ENCODE measurements at regions not wholly inside any gene's neighbourhood (a gene's known extent, or its start where the extent isn't known, plus 50 kb on each side); places are given as distances from the start of the nearest gene placed in this dataset.

DNA sequence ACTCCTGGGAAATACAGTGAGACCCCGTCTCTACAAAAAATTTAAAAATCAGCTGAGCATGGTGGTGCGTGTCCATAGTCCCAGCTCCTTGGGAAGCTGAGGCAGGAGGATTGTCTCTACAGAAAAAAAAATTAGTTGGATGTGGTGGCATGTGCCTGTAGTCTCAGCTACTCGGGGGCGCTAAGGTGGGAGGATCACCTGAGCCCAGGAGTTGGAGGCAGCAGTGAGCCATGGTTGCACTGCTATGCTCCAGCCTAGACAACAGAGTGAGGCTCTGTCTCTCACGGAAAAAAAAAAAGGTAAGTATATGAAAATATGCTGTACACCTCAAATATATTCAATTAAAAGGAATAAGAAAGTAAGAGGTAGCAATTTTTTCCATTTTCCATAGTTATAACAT, 92.5 kb upstream of the TGIF1 start:
- intact Hi-C loops (cut with DNase I), result no loop called here
- no peak for DNase-seq

GRCh38 chr18:3358310-3358709, 91.7 kb upstream of the TGIF1 start:
- DNase-seq, result no peak
- intact Hi-C loops (cut with DNase I), result no loop called here

- DNase-seq, result peak in 9 of 10 donors; percentile 16 to 92 (median 60)
- intact Hi-C loops (cut with DNase I), result no loop called here
Measured at GRCh38 chr18:3360211-3360610, 89.8 kb upstream of the TGIF1 start.

DNA sequence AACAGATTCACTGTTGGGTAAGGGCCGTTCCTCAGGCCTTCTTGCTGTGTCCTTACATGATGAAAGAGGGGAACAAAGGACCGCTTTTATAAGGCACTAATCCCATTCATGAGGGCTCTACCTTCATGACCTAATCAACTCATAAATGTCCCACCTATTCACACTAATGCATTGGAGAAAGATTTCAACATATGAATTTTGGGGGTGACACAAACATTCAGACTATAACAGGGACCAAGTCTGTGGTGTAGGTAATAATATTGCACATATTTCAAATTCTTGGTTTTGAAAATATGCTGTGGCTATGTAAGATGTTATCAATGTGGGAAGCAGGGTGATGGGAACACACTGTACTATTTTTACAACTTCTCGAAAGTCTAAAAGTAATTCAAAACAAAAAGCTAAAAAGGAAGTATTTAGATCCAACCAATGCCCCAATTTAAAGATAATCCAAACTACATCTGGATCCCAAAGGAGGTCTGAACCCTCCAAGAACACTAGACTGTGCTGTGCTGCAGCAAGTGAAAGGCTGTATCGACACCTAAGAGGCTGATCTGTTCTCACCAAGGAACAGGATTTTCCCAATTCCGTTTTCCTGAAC, 82.4 kb upstream of the TGIF1 start:
- intact Hi-C loops (cut with DNase I), result no loop called here
- no peak for DNase-seq

DNA sequence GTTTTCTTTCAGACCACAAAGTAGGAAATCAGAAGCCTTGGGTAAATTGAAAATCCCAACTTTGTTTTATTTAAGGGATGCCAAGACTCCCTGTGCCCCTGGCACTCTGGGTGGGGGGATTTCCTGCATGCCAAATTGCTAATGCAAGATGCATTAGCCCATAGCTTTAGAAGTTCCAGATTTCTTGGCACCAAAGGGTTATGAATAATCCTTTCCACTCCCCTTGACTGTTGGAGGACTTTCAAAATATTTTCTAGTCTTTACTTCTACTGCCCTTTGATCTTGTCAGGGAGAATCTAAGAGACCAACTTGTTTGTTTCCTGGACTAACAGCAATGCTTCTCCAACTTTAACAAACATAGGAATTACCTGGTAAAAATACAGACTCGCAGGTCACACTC, 81.8 kb upstream of the TGIF1 start:
- DNase-seq, result no peak
- intact Hi-C loops (cut with DNase I), result no loop called here

DNA sequence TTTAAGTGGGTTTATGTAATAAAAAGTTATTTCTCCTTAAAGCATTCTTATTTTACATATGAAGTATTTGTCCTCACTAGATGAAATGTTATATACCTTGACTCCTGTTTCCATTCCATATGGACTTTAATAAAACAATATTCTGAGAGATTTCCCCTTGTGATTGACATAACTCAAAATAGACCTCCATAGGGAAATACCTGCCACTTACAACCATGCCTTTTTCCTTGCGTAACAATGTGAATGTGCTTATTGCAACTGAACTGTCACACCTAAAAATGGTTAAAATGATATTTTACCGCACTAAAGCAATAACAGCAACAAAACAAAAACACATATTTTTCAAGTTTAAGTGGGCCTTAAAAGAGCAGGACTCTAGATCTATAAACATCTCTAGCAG, 70.3 kb upstream of the TGIF1 start:
- intact Hi-C loops (cut with DNase I), result no loop called here
- DNase-seq, result no peak

DNA sequence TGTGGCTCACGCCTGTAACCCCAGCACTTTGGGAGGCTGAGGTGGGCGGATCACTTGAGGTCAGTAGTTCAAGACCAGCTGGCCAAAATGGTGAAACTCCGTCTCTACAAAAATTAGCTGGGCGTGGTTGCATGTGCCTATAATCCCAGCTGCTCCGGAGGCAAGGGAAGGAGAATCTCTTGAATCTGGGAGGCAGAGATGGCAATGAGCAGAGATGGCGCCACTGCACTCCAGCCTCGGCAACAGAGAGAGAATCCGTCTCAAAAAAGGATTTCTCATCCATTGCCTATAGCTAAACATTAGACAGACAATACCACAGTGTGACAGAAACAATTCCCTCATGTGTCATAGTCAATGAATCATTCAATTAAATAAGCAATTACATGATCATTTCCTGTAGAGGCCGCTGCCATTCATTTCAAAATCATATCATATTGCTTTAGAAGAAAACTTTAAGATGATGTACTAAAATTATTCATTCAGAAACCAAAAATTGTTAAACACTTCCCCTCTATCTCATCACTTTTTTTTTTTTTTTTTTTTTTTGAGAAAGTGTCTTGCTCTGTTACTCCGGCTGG, 69.5 kb upstream of the TGIF1 start:
- intact Hi-C loops (cut with DNase I), result no loop called here
- no peak for DNase-seq

- intact Hi-C loops (cut with DNase I), result no loop called here
- DNase-seq, result no peak
Measured at GRCh38 chr18:3383381-3383915, 66.5 kb upstream of the TGIF1 start.

DNA sequence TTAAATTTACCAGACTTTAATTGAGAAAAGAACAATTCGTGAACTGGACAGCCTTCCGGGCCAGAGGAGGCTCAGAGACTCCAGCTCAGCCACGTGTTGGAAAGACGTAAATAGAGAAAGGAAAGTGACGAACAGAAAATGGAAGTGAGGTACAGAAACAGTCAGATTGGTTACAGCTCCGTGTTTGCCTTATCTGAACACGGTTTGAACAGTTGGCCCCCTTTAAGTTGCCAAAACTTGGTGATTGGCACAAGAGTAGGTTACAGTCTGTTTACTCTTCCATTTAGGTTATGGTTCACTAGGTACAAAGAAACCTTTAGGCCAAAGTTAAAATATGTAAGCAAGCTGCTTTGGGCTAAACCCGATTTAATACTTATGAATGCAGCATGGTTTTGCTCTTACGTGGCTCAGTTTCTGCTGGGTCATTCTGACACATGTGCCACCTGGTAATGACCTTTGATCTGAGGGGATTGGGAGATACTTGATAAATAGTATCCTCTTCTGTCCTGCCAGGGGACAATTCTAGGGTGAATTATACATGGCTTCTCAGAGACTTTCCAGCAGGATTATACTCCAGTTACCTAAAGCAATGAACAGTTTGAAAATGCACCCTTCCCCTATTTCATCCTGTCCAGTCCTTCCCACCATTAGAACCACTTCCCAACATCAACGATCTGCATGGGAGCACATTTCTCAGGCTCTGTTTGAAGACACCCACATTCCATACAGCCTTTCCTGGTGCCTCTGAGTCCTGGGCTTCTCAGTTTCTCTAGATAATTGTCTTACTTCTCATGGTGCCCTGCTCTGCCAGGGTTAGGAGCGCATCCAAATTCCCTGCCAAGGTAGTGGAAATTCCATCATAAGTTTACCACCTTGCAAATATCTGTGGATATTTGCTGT, 65.1 kb upstream of the TGIF1 start:
- DNase-seq, result no peak

GRCh38 chr18:3388323-3388722, 61.6 kb upstream of the TGIF1 start:
- intact Hi-C loops (cut with DNase I), result no loop called here
- no peak for DNase-seq

More for the DNA sequence above, 65.1 kb upstream of the TGIF1 start:
- intact Hi-C loops (cut with DNase I), result no loop called here

GRCh38 chr18:3388980-3389379, 61.0 kb upstream of the TGIF1 start:
- DNase-seq, result no peak
- intact Hi-C loops (cut with DNase I), result no loop called here

DNA sequence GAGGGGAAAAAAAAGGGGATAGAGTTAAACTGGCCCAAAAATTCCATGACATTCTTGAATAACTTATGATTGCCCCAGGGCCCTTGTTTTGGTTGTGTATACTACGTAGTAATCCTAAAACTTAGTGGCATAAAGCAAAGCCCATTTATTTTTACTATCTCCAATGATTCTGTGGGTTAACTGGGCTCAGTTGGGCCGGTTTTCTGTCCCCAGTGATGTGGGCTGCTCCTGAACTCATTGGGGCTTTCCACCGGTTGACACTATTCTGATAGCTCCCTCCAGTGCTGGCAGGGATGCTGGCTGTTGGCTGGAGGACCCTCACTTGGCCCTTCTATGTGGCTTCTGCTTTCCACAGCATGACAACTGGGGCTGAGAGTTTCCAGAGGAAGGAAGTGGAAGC, 60.0 kb upstream of the TGIF1 start:
- intact Hi-C loops (cut with DNase I), result no loop called here
- DNase-seq, result no peak

- DNase-seq, result no peak
- intact Hi-C loops (cut with DNase I), result no loop called here
Measured at GRCh38 chr18:3391704-3392466, 58.1 kb upstream of the TGIF1 start.

GRCh38 chr18:3392467-3392855, 57.5 kb upstream of the TGIF1 start:
- no peak for DNase-seq
- intact Hi-C loops (cut with DNase I), result no loop called here

GRCh38 chr18:3394648-3395047, 55.3 kb upstream of the TGIF1 start:
- no peak for DNase-seq
- intact Hi-C loops (cut with DNase I), result loop anchor here (5.0 kb wide), 1 partner anchor 53 kb away; no protein-coding TSS in a partner anchor

- intact Hi-C loops (cut with DNase I), result loop anchor here (5.0 kb wide), 1 partner anchor 52 kb away; no protein-coding TSS in a partner anchor
- no peak for DNase-seq
Measured at GRCh38 chr18:3395466-3395865, 54.5 kb upstream of the TGIF1 start.

GRCh38 chr18:3397031-3397750, 52.8 kb upstream of the TGIF1 start:
- DNase-seq, result peak in 4 of 10 donors; percentile 14 to 53 (median 25)
- intact Hi-C loops (cut with DNase I), result loop anchor here (5.0 kb wide), 1 partner anchor 50 kb away; no protein-coding TSS in a partner anchor

GRCh38 chr18:3397786-3398185, 52.2 kb upstream of the TGIF1 start:
- intact Hi-C loops (cut with DNase I), result loop anchor here (5.0 kb wide), 1 partner anchor 50 kb away; no protein-coding TSS in a partner anchor
- DNase-seq, result no peak

Data from posterior cingulate gyrus (tissue), 11 donors.